ENCODE measurements at regions not wholly inside any gene's neighbourhood (a gene's known extent, or its start where the extent isn't known, plus 50 kb on each side); places are given as distances from the start of the nearest gene placed in this dataset.
A peak's percentile ranks its signal among the peaks of the same experiment; 100 is the strongest.

GRCh38 chr4:30904588-30904987 is 184.4 kb downstream of the PCDH7 start:
- H3K9ac ChIP-seq (ENCODE audit: insufficient read depth, low read length): no peak overlapping the region
- H4K20me1 ChIP-seq (ENCODE audit: control insufficient read depth, extremely low read depth, insufficient read depth, low read length): no peaks in the 10 kb centered on the region
- no peaks in the 10 kb centered on the region for H3K36me3 ChIP-seq (ENCODE audit: control insufficient read depth, insufficient read depth, low read length)
- no peak overlapping the region for H2AFZ ChIP-seq (ENCODE audit: low read length)
- DNase-seq (ENCODE audit: low read depth in 2 of 2): no peak
- H3K4me3 ChIP-seq (replicated peaks in 1 of 4; ENCODE audit: control extremely low read depth in 1 of 4, insufficient read depth in 1 of 4, low read depth in 3 of 4, low read length in 4 of 4): no peak overlapping the region
- H3K27ac ChIP-seq (ENCODE audit: insufficient read depth, low read length): no peak overlapping the region
- H3K79me2 ChIP-seq (ENCODE audit: control insufficient read depth, insufficient read depth, low read length): no peaks in the 10 kb centered on the region
- no peak overlapping the region for H3K4me2 ChIP-seq (ENCODE audit: extremely low read depth, insufficient read depth, low read length)
- TF ChIP-seq EZH2 (IDR thresholded peaks at IDR 0.05; ENCODE audit: low read length, missing control alignments) (no peak), CTCF (conservative IDR thresholded peaks at IDR 0.05 in 1 of 2, IDR thresholded peaks at IDR 0.05 in 1 of 2; ENCODE audit: low read depth in 1 of 2, low read length in 2 of 2) (no peak)
- no peaks in the 10 kb centered on the region for H3K27me3 ChIP-seq (ENCODE audit: control insufficient read depth, insufficient read depth, low read length)
- H3K4me1 ChIP-seq (ENCODE audit: control insufficient read depth, extremely low read depth, insufficient read depth, low read length): no peaks in the 10 kb centered on the region
- no peaks in the 10 kb centered on the region for H3K9me3 ChIP-seq (ENCODE audit: control insufficient read depth, insufficient read depth, low read depth, low read length)

DNA sequence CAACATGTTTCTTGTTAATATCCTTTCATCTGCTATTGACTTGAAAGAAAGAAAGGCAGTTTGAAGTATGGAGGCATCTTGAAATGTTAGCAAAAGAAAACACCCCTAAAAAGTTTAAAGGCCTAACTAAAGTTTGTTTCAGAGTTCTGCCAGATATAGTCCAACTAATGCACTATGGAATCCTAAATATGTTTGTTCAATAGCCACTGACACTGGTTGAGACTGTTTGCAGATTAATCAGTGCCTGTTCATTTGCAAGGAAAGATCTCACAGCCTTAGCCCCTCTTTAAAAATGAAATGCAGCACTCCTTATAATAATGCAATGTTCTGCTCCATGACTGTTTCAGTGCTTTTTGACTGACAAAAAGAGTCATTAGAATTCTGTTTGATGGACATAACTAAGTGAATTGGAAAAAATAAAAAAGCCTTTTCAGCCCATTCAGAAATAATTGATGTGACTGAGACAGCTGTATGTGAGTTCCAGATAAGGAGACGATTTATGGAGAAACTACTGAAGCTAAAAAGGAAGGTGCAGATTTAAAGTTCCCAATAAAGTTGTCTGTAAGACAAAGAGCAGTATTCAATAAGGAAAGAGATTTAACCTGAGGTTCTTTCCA is 192.0 kb downstream of the PCDH7 start:
- no peaks in the 10 kb centered on the region for H4K20me1 ChIP-seq (ENCODE audit: control insufficient read depth, extremely low read depth, insufficient read depth, low read length)
- DNase-seq (ENCODE audit: low read depth in 2 of 2): peak; percentile 20 to 77
- no peak overlapping the region for H3K9ac ChIP-seq (ENCODE audit: insufficient read depth, low read length)
- no peak overlapping the region for H3K4me3 ChIP-seq (replicated peaks in 1 of 4; ENCODE audit: control extremely low read depth in 1 of 4, insufficient read depth in 1 of 4, low read depth in 3 of 4, low read length in 4 of 4)
- no peak overlapping the region for H3K27ac ChIP-seq (ENCODE audit: insufficient read depth, low read length)
- no peak for TF ChIP-seq EZH2 (IDR thresholded peaks at IDR 0.05; ENCODE audit: low read length, missing control alignments)
- no peak for TF ChIP-seq CTCF (conservative IDR thresholded peaks at IDR 0.05 in 1 of 2, IDR thresholded peaks at IDR 0.05 in 1 of 2; ENCODE audit: low read depth in 1 of 2, low read length in 2 of 2)
- H3K4me2 ChIP-seq (ENCODE audit: extremely low read depth, insufficient read depth, low read length): no peak overlapping the region
- H3K4me1 ChIP-seq (ENCODE audit: control insufficient read depth, extremely low read depth, insufficient read depth, low read length): no peaks in the 10 kb centered on the region
- no peaks in the 10 kb centered on the region for H3K27me3 ChIP-seq (ENCODE audit: control insufficient read depth, insufficient read depth, low read length)
- H3K9me3 ChIP-seq (ENCODE audit: control insufficient read depth, insufficient read depth, low read depth, low read length): no peaks in the 10 kb centered on the region
- no peaks in the 10 kb centered on the region for H3K79me2 ChIP-seq (ENCODE audit: control insufficient read depth, insufficient read depth, low read length)
- no peak overlapping the region for H2AFZ ChIP-seq (ENCODE audit: low read length)
- no peaks in the 10 kb centered on the region for H3K36me3 ChIP-seq (ENCODE audit: control insufficient read depth, insufficient read depth, low read length)

DNA sequence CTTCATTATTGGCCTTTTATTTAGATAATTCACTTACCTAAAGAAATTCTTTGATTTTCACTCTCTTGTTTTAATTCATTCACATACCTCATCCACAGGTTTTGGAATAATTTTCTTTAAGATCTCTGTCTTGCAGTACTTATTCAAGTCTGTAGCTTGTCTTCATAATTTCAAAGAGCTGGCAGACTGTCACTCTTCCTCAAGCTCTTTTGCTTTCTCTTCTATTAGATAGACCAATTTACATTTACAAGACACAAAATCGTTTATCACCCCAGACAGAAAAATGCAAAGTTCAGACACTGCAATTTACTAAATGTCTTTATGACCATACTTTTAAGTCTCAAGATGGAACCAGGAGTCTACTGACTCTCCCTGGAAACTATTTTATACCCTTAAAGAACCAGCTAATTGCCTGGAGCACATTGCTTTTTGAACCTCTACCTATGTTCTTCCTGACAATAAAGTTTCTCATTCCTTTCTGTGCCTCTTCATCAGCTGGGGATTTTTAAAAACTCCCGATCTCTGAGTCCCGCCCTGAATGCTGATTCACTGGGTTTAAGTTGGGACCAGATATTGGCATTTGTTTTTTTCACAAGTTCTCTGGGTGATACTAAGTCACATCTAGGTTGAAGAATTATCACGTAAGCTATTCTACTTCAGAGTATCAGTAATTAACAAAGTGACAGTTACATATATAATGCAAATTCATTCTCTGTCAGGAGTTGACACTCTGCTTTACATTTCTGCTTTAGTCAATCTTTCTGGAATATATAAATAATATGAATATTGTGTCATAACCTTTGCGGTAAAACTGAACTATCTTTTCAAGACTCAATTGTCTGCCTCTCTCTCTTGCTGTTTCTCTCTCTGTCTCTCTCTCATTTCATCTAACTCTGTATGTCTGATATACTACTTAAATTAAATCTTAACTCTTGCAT is 196.4 kb downstream of the PCDH7 start:
- H3K27me3 ChIP-seq (ENCODE audit: control insufficient read depth, insufficient read depth, low read length): no peaks in the 10 kb centered on the region
- no peaks in the 10 kb centered on the region for H4K20me1 ChIP-seq (ENCODE audit: control insufficient read depth, extremely low read depth, insufficient read depth, low read length)
- no peak overlapping the region for H3K9ac ChIP-seq (ENCODE audit: insufficient read depth, low read length)
- H3K36me3 ChIP-seq (ENCODE audit: control insufficient read depth, insufficient read depth, low read length): no peaks in the 10 kb centered on the region
- no peak overlapping the region for H3K4me2 ChIP-seq (ENCODE audit: extremely low read depth, insufficient read depth, low read length)
- H2AFZ ChIP-seq (ENCODE audit: low read length): no peak overlapping the region
- no peaks in the 10 kb centered on the region for H3K4me1 ChIP-seq (ENCODE audit: control insufficient read depth, extremely low read depth, insufficient read depth, low read length)
- no peak for DNase-seq (ENCODE audit: low read depth in 2 of 2)
- H3K4me3 ChIP-seq (replicated peaks in 1 of 4; ENCODE audit: control extremely low read depth in 1 of 4, insufficient read depth in 1 of 4, low read depth in 3 of 4, low read length in 4 of 4): no peak overlapping the region
- H3K27ac ChIP-seq (ENCODE audit: insufficient read depth, low read length): no peak overlapping the region
- no peaks in the 10 kb centered on the region for H3K9me3 ChIP-seq (ENCODE audit: control insufficient read depth, insufficient read depth, low read depth, low read length)
- TF ChIP-seq CTCF (conservative IDR thresholded peaks at IDR 0.05 in 1 of 2, IDR thresholded peaks at IDR 0.05 in 1 of 2; ENCODE audit: low read depth in 1 of 2, low read length in 2 of 2) (no peak), EZH2 (IDR thresholded peaks at IDR 0.05; ENCODE audit: low read length, missing control alignments) (no peak)
- no peaks in the 10 kb centered on the region for H3K79me2 ChIP-seq (ENCODE audit: control insufficient read depth, insufficient read depth, low read length)

Measured in fibroblast of lung (primary cell).